PC-9 (cell line): ENCODE measurements at regions not wholly inside any gene's neighbourhood (a gene's known extent, or its start where the extent isn't known, plus 50 kb on each side); places are given as distances from the start of the nearest gene placed in this dataset.
"Not testable (repeated sequence)": the region's sequence is repeated elsewhere in the genome, so short reads cannot be mapped to it uniquely, and the experiment has no call there.

Experiments used
- BruUV-seq: library from RNA; stranded (reverse); fragments of 400-500 nt; replicated peaks from 2 replicates; lab custom pipeline; 2021; lab: Mats Ljungman, UMichigan
- CTCF ChIA-PET: fragments of 300-600 bp; sonication (Branson Sonifier 250); formaldehyde crosslinking; loops from one replicate; lab custom pipeline; 2022; ENCODE audit warnings: antibody characterized with exemption; lab: Charles Lee
- POLR2A ChIA-PET: fragments of 300-600 bp; sonication (Branson Sonifier 250); formaldehyde crosslinking; loops from one replicate; lab custom pipeline; 2022; ENCODE audit warnings: antibody characterized with exemption; ENCODE audit not compliant: unreplicated experiment; lab: Charles Lee
- DNase-seq, 2 experiments: peaks; one replicate each; pipeline versions ENCODE4 v3.0.0 to v3.0.0-alpha.2; 2015 to 2022; ENCODE audit warnings: mixed read lengths in 1 of 2
- H2AFZ ChIP-seq: fragments of 200-600 bp; sonication (generic); 2 replicates; pipeline ENCODE4 v1.8.1; 2017; ENCODE audit warnings: antibody characterized with exemption
- H3F3A ChIP-seq: fragments of 200-600 bp; sonication (generic); 2 replicates; pipeline ENCODE4 v1.8.1; 2017; ENCODE audit warnings: antibody characterized with exemption, mild to moderate bottlenecking, low read depth; ENCODE audit not compliant: insufficient read depth
- H3K27ac ChIP-seq: fragments of 200-600 bp; sonication (generic); 2 replicates; pipeline ENCODE4 v1.6.1; 2016; ENCODE audit warnings: mixed run types
- H3K27me3 ChIP-seq: fragments of 200-600 bp; sonication (generic); 2 replicates; pipeline ENCODE4 v1.6.1; 2016; ENCODE audit warnings: low read depth, mixed run types; ENCODE audit not compliant: insufficient read depth
- H3K36me3 ChIP-seq: fragments of 200-600 bp; sonication (generic); 2 replicates; pipeline ENCODE4 v1.6.1; 2016; ENCODE audit warnings: low read depth, mixed run types
- H3K4me1 ChIP-seq: fragments of 200-600 bp; sonication (generic); replicated peaks from 2 replicates; pipeline ENCODE4 v1.6.1; 2016; ENCODE audit warnings: mixed run types; ENCODE audit not compliant: insufficient read depth
- H3K4me2 ChIP-seq: fragments of 200-600 bp; sonication (generic); 2 replicates; pipeline ENCODE4 v1.6.1; 2017; ENCODE audit warnings: mixed run types
- H3K4me3 ChIP-seq: fragments of 200-600 bp; sonication (generic); 2 replicates; pipeline ENCODE4 v1.6.1; 2016; ENCODE audit warnings: mixed run types
- H3K79me2 ChIP-seq: fragments of 200-600 bp; sonication (generic); 2 replicates; pipeline ENCODE4 v1.6.1; 2017; ENCODE audit warnings: low read depth, mixed run types
- H3K9me2 ChIP-seq: fragments of 200-600 bp; sonication (generic); 2 replicates; pipeline ENCODE4 v1.8.1; 2017; ENCODE audit warnings: mild to moderate bottlenecking; ENCODE audit not compliant: insufficient read depth
- H3K9me3 ChIP-seq: fragments of 200-600 bp; sonication (generic); 2 replicates; pipeline ENCODE4 v1.8.1; 2016; ENCODE audit warnings: low read depth; ENCODE audit not compliant: insufficient read depth
- H4K20me1 ChIP-seq: fragments of 200-600 bp; sonication (generic); 2 replicates; pipeline ENCODE4 v1.8.1; 2017; ENCODE audit not compliant: insufficient read depth
- EZH2 ChIP-seq: fragments of 200-600 bp; sonication (generic); IDR thresholded peaks from 2 replicates; pipeline ENCODE4 v1.8.0; 2017; ENCODE audit warnings: antibody characterized with exemption, low read depth
- intact Hi-C: fragments of 100-400 bp; cut with micrococcal nuclease; formaldehyde crosslinking; loops from one replicate; pipeline ENCODE4 v1.10.0; 2022; ENCODE audit not compliant: unreplicated experiment
- TF ChIP-seq, protein P1 (sequence below): fragments of 200-600 bp; sonication (generic); conservative IDR thresholded peaks from 2 replicates; pipeline ENCODE4 v1.6.1; 2017; ENCODE audit warnings: mixed run types, antibody characterized with exemption, mild to moderate bottlenecking, moderate library complexity

GRCh38 chr7:3158341-3158760, 114.7 kb upstream of the CARD11 start:
- H2AFZ ChIP-seq = no peak overlapping the region
- H3K27me3 ChIP-seq = no peaks in the 10 kb centered on the region
- no peaks in the 10 kb centered on the region for H3K36me3 ChIP-seq
- no peak overlapping the region for H3K4me3 ChIP-seq
- POLR2A ChIA-PET = interaction anchor here (0.6 kb wide), 1 partner anchor 137 kb away, joined by 6 read pairs; no protein-coding TSS in a partner anchor
- no peaks in the 10 kb centered on the region for H3K9me3 ChIP-seq
- no peaks in the 10 kb centered on the region for H3K79me2 ChIP-seq
- BruUV-seq = no TSS peak
- TF ChIP-seq, protein P1, sequence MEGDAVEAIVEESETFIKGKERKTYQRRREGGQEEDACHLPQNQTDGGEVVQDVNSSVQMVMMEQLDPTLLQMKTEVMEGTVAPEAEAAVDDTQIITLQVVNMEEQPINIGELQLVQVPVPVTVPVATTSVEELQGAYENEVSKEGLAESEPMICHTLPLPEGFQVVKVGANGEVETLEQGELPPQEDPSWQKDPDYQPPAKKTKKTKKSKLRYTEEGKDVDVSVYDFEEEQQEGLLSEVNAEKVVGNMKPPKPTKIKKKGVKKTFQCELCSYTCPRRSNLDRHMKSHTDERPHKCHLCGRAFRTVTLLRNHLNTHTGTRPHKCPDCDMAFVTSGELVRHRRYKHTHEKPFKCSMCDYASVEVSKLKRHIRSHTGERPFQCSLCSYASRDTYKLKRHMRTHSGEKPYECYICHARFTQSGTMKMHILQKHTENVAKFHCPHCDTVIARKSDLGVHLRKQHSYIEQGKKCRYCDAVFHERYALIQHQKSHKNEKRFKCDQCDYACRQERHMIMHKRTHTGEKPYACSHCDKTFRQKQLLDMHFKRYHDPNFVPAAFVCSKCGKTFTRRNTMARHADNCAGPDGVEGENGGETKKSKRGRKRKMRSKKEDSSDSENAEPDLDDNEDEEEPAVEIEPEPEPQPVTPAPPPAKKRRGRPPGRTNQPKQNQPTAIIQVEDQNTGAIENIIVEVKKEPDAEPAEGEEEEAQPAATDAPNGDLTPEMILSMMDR = no peak
- no peak for TF ChIP-seq EZH2
- no peak overlapping the region for H3K27ac ChIP-seq
- intact Hi-C loops = loop anchor here (5.0 kb wide), 2 partner anchors 144 to 271 kb away; partner anchors contain the start of gene SDK1
- DNase-seq = no peak
- peaks cover 4% of the 10 kb centered on the region; the same call in 1 of the 2 replicates for H3F3A ChIP-seq
- no peak overlapping the region for H3K4me2 ChIP-seq
- CTCF ChIA-PET = interaction anchor here (0.7 kb wide), 1 partner anchor 140 kb away, joined by 3 read pairs; no protein-coding TSS in a partner anchor
- H3K9me2 ChIP-seq = no peaks in the 10 kb centered on the region
- peaks cover 7% of the 10 kb centered on the region for H3K4me1 ChIP-seq
- H4K20me1 ChIP-seq = no peaks in the 10 kb centered on the region

- intact Hi-C loops = loop anchor here (5.0 kb wide), 2 partner anchors 143 to 272 kb away; partner anchors contain the start of gene SDK1
- no peak overlapping the region for H3K4me2 ChIP-seq
- H3K4me1 ChIP-seq = peaks cover 8% of the 10 kb centered on the region
- no TSS peak for BruUV-seq
- ChIA-PET CTCF (interaction anchor here (0.6 kb wide), 1 partner anchor 702 kb away, joined by 3 read pairs; no protein-coding TSS in a partner anchor), POLR2A (no interaction called here)
- H3F3A ChIP-seq = peaks cover 11% of the 10 kb centered on the region; the same call in 1 of the 2 replicates
- H3K27ac ChIP-seq = no peak overlapping the region
- no peak for DNase-seq
- H3K9me2 ChIP-seq = no peaks in the 10 kb centered on the region
- TF ChIP-seq EZH2 = no peak
- TF ChIP-seq, protein P1 = no peak
- H3K36me3 ChIP-seq = no peaks in the 10 kb centered on the region
- no peaks in the 10 kb centered on the region for H3K9me3 ChIP-seq
- H4K20me1 ChIP-seq = no peaks in the 10 kb centered on the region
- no peak overlapping the region for H3K4me3 ChIP-seq
- H3K79me2 ChIP-seq = no peaks in the 10 kb centered on the region
- H3K27me3 ChIP-seq = no peaks in the 10 kb centered on the region
- H2AFZ ChIP-seq = no peak overlapping the region
Observed at GRCh38 chr7:3159039-3159438, 115.4 kb upstream of the CARD11 start.

GRCh38 chr7:3159445-3159844, 115.8 kb upstream of the CARD11 start:
- no TSS peak for BruUV-seq
- POLR2A ChIA-PET = no interaction called here

GRCh38 chr7:3159926-3160325, 116.3 kb upstream of the CARD11 start:
- H3K9me2 ChIP-seq, H2AFZ ChIP-seq, H3K36me3 ChIP-seq, CTCF ChIA-PET, H3K27ac ChIP-seq, BruUV-seq, H3K9me3 ChIP-seq, H3K4me3 ChIP-seq, H3K4me2 ChIP-seq, H3K79me2 ChIP-seq, DNase-seq, POLR2A ChIA-PET, H4K20me1 ChIP-seq, H3K27me3 ChIP-seq: not testable (repeated sequence)
- Histone ChIP-seq H3F3A (peaks cover 19% of the 10 kb centered on the region; the same call in 1 of the 2 replicates), H3K4me1 (peaks cover 17% of the 10 kb centered on the region)
- intact Hi-C loops = loop anchor here (5.0 kb wide), 2 partner anchors 142 to 273 kb away; partner anchors contain the start of gene SDK1

More at GRCh38 chr7:3159445-3159844, 115.8 kb upstream of the CARD11 start:
- DNase-seq = no peak
- H3K4me2 ChIP-seq = no peak overlapping the region
- no peaks in the 10 kb centered on the region for H3K9me3 ChIP-seq
- no peaks in the 10 kb centered on the region for H4K20me1 ChIP-seq
- CTCF ChIA-PET = interaction anchor here (0.6 kb wide), 1 partner anchor 703 kb away, joined by 3 read pairs; no protein-coding TSS in a partner anchor
- H3K9me2 ChIP-seq = no peaks in the 10 kb centered on the region
- intact Hi-C loops = loop anchor here (5.0 kb wide), 2 partner anchors 143 to 272 kb away; partner anchors contain the start of gene SDK1
- TF ChIP-seq, protein P1 = no peak
- no peak for TF ChIP-seq EZH2
- H3K4me3 ChIP-seq = no peak overlapping the region
- no peaks in the 10 kb centered on the region for H3K79me2 ChIP-seq
- peaks cover 12% of the 10 kb centered on the region for H3K4me1 ChIP-seq
- H3F3A ChIP-seq = peaks cover 15% of the 10 kb centered on the region; the same call in 1 of the 2 replicates
- H2AFZ ChIP-seq = no peak overlapping the region
- H3K36me3 ChIP-seq = no peaks in the 10 kb centered on the region
- no peak overlapping the region for H3K27ac ChIP-seq
- no peaks in the 10 kb centered on the region for H3K27me3 ChIP-seq
